ENCODE measurements at regions not wholly inside any gene's neighbourhood (a gene's known extent, or its start where the extent isn't known, plus 50 kb on each side); places are given as distances from the start of the nearest gene placed in this dataset.
"Not testable (repeated sequence)": the region's sequence is repeated elsewhere in the genome, so short reads cannot be mapped to it uniquely, and the experiment has no call there.

GRCh38 chr7:29651477-29651876, 87.8 kb downstream of the PRR15 start:
- no peak for DNase-seq

GRCh38 chr7:29652556-29652955, 88.9 kb downstream of the PRR15 start:
- DNase-seq: no peak

GRCh38 chr7:29654340-29654739, 90.7 kb downstream of the PRR15 start:
- not testable (repeated sequence) for DNase-seq

- no peak for DNase-seq
Observed at GRCh38 chr7:29657288-29657687, 93.7 kb downstream of the PRR15 start.

GRCh38 chr7:29657856-29658255, 94.2 kb downstream of the PRR15 start:
- DNase-seq: no peak

- DNase-seq: not testable (repeated sequence)
Observed at GRCh38 chr7:29659213-29659612, 95.6 kb downstream of the PRR15 start.

GRCh38 chr7:29662899-29663298, 99.3 kb downstream of the PRR15 start:
- DNase-seq: not testable (repeated sequence)

- not testable (repeated sequence) for DNase-seq
Observed at GRCh38 chr7:29664999-29665398, 101.4 kb downstream of the PRR15 start.

GRCh38 chr7:29667096-29667669, 103.5 kb downstream of the PRR15 start:
- not testable (repeated sequence) for DNase-seq

- DNase-seq: not testable (repeated sequence)
Observed at GRCh38 chr7:29671286-29671685, 107.7 kb downstream of the PRR15 start.

GRCh38 chr7:29673635-29674034, 110.0 kb downstream of the PRR15 start:
- not testable (repeated sequence) for DNase-seq

GRCh38 chr7:29674626-29675025, 111.0 kb downstream of the PRR15 start:
- not testable (repeated sequence) for DNase-seq

GRCh38 chr7:29677254-29677653, 113.6 kb downstream of the PRR15 start:
- DNase-seq: not testable (repeated sequence)

- DNase-seq: not testable (repeated sequence)
Observed at GRCh38 chr7:29679963-29680362, 116.3 kb downstream of the PRR15 start.

- not testable (repeated sequence) for DNase-seq
Observed at GRCh38 chr7:29680601-29681000, 117.0 kb downstream of the PRR15 start.

- DNase-seq: not testable (repeated sequence)
Observed at GRCh38 chr7:29684151-29684786, 120.6 kb downstream of the PRR15 start.

- peak; percentile 9 for DNase-seq
Observed at GRCh38 chr7:29684787-29685650, 121.3 kb upstream of the WIPF3 start.

GRCh38 chr7:29685651-29686271, 120.5 kb upstream of the WIPF3 start:
- not testable (repeated sequence) for DNase-seq

- not testable (repeated sequence) for DNase-seq
Observed at GRCh38 chr7:29690510-29690909, 115.8 kb upstream of the WIPF3 start.

- DNase-seq: not testable (repeated sequence)
Observed at GRCh38 chr7:29696402-29696801, 109.9 kb upstream of the WIPF3 start.

- DNase-seq: not testable (repeated sequence)
Observed at GRCh38 chr7:29699723-29700122, 106.6 kb upstream of the WIPF3 start.

GRCh38 chr7:29701540-29701939, 104.8 kb upstream of the WIPF3 start:
- not testable (repeated sequence) for DNase-seq

GRCh38 chr7:29703830-29704229, 102.5 kb upstream of the WIPF3 start:
- DNase-seq: not testable (repeated sequence)
